ES-I3 (cell line): ENCODE measurements at regions not wholly inside any gene's neighbourhood (a gene's known extent, or its start where the extent isn't known, plus 50 kb on each side); places are given as distances from the start of the nearest gene placed in this dataset.
"Not testable (repeated sequence)": the region's sequence is repeated elsewhere in the genome, so short reads cannot be mapped to it uniquely, and the experiment has no call there.

Source experiments
- H3K36me3 ChIP-seq: 2 replicates; pipeline ENCODE4 v1.6.1; 2013; ENCODE audit warnings: mild to moderate bottlenecking, low read length, control low read depth, moderate library complexity; ENCODE audit not compliant: insufficient read depth
- H3K4me1 ChIP-seq: 2 replicates; pipeline ENCODE4 v1.6.1; 2013; ENCODE audit warnings: mild to moderate bottlenecking, control low read depth, low read length; ENCODE audit not compliant: insufficient read depth
- H3K9ac ChIP-seq: 2 replicates; pipeline ENCODE4 v1.6.1; 2013; ENCODE audit warnings: low read depth, mild to moderate bottlenecking, low read length, moderate library complexity
- H3K9me3 ChIP-seq: 2 replicates; pipeline ENCODE4 v1.6.1; 2013; ENCODE audit warnings: mild to moderate bottlenecking, low read length, moderate library complexity; ENCODE audit not compliant: control insufficient read depth, insufficient read depth

DNA sequence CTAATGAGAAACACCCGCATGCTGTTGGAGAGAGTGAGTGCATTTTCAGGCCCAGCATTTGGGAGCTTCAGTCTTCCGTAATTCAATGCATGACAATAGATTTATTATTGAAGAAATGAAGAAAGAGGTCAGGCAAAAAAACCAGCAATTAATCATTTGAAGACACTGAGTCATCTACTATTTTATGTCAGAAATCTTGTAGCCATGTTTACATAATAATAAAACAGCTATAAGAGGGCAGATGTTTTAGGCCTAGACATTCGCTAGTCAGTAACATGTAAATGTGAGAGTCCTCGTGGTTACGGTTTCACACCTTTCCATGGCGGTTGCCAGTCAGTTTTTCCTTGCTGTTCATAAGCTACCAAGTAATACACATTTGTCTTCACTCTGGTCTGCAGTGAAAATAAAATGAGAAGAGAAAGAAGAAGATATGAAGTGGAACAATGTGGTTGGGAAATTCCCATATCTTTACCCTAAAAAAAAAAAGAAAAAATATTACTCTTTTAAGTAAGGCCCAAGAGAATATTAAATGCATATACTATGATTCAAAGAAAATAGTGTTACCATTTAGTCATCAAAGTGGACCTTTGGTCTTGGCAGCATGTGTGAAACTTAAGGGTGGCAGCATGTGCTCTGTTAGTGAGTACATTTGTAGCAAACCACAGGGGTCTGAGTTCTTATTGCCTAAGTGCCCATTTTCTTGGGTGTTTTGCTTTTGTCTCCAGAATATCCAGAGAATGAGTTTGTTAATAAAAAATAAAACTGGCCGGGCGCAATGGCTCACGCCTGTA lies 140.5 kb upstream of the TBL1XR1 start:
- H3K9me3 ChIP-seq = no peaks in the 10 kb centered on the region
- H3K9ac ChIP-seq = no peak overlapping the region
- H3K4me1 ChIP-seq = no peaks in the 10 kb centered on the region; the same call in 1 of the 2 replicates
- H3K36me3 ChIP-seq = no peaks in the 10 kb centered on the region

DNA sequence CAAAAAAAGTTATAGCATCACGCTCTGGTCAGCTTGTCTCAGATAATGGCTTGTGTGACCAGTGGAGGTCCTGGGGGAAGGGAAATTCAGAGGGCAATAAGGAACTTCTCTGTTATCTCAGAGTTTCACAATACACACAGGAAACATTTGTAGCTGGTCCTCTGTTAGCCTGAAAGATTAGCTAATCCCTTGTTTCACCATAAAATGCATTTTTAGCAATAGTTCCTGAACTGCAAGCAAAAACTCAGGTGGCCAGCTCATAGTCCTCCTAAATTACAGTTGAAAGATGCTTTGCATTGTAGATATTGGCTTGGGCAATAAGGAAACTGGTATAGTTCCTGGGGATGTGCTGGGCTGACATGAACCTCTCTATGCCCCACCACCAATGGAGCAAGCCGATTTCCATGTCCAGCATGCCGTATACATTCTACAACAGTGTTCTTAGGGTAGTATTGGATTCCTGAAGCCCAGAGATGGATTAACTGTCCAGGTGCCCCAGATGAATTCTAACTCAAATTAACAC lies 141.5 kb upstream of the TBL1XR1 start:
- no peaks in the 10 kb centered on the region for H3K9me3 ChIP-seq
- no peaks in the 10 kb centered on the region for H3K36me3 ChIP-seq
- no peaks in the 10 kb centered on the region; the same call in 1 of the 2 replicates for H3K4me1 ChIP-seq
- H3K9ac ChIP-seq = no peak overlapping the region

DNA sequence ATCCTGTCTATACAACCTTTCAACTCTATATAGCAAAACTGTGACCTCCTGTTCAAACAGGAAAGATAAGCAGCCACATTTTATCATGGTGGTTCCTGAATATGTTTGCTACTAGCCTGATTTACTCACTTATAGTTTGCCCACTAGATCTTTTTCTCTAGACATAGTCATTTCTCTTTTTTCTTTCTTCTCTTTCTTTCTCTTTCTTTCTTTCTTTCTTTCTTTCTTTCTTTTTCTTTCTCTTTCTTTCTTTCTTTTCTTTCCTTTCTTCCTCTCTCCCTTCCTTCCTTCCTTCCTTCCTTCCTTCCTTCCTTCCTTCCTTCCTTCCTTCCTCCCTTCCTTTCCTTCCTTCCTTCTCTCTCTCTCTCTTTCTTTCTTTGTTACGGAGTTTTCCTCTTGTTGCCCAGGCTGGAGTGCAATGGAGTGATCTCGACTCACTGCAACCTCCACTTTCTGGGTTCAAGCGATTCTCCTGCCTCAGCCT lies 142.0 kb upstream of the TBL1XR1 start:
- H3K4me1 ChIP-seq, H3K9me3 ChIP-seq, H3K36me3 ChIP-seq, H3K9ac ChIP-seq: not testable (repeated sequence)

DNA sequence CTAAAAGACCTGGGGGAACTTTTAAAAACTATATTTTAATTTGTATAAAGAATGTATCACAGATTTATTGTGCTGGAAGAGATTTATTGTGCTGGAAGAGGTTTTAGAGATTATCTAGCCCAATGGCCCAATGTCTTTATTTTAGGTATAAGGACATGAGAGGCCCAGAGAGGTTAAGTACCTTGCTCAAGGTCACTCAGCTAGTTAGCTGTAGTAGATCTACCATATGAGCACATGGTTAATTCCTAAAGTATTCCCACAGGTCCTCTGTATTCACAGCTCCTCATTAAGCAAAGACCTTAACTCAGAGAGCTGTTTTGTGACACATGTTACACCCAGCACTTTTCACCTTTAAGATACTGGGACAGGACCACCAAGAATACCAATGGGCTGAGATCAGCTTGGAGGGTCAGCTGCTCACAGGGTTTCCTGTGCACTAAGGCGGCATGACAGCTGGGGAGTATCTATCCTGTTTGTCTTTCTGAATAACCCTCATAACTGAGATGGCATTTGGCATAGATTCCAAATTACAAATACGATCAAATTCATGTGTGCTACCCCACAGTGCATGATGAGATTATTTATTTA lies 143.1 kb upstream of the TBL1XR1 start:
- peaks cover 6% of the 10 kb centered on the region for H3K4me1 ChIP-seq

DNA sequence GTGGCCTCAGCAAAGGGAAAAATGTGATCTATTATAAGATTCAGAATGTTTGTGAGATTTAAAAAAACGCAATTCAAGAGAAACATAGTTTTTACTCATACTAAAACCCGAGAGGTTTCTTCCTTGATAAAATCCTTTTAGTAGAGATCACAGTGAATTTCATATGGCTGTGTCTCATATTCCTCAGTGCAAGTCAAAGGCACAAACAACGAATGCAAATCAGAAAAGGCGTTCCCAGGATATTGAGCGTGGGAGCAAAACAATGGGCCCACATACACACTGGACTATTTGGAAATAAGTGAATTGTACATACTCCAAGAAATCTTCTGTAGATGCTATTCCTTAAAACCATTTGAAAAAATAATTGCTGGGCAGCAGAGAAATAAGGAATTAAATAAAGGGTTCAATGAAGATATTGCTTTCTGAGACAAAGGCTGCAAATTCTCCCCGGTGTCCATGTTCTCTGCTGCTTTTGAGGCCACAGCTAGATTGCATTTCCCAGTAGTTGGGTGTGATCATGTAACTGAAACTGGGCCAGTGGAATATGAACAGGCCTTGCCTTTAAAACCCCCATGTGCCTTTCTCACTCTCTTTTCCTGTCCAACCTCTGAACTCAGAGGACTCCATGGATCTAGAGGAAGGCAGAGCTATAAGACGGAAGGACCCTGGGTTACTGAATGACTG lies 144.6 kb upstream of the TBL1XR1 start:
- H3K9ac ChIP-seq = no peak overlapping the region
- H3K36me3 ChIP-seq = no peaks in the 10 kb centered on the region

More for the DNA sequence above, 143.1 kb upstream of the TBL1XR1 start:
- Histone ChIP-seq H3K9ac (no peak overlapping the region), H3K9me3 (no peaks in the 10 kb centered on the region), H3K36me3 (no peaks in the 10 kb centered on the region)

DNA sequence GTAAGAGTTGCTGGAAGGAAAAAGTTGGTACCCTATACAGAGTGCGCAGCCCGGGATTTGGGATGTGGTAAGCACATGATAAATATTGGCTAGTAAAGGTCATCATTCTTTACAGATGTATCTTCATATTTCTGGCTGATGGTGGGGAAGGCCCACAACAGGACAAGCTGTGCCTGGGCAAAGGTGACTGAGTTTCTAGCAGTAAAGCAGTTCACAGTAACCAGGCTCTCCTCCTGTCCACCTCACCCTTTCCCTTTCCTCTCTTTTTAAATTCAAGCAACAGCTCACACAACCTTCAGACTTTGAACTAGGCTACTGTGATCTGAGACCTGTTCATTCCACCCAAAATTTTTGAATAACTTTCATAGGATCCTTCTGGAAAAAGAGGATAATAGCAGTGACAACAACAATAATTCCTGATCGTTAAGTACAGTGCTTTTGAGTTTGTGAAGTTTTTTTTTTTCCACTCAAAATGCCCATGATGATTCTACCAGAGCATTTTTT lies 145.9 kb upstream of the TBL1XR1 start:
- H3K36me3 ChIP-seq = no peaks in the 10 kb centered on the region
- no peaks in the 10 kb centered on the region for H3K9me3 ChIP-seq
- H3K4me1 ChIP-seq = peaks cover 16% of the 10 kb centered on the region
- H3K9ac ChIP-seq = no peak overlapping the region

More for the DNA sequence above, 144.6 kb upstream of the TBL1XR1 start:
- Histone ChIP-seq H3K4me1 (peaks cover 16% of the 10 kb centered on the region), H3K9me3 (no peaks in the 10 kb centered on the region)

DNA sequence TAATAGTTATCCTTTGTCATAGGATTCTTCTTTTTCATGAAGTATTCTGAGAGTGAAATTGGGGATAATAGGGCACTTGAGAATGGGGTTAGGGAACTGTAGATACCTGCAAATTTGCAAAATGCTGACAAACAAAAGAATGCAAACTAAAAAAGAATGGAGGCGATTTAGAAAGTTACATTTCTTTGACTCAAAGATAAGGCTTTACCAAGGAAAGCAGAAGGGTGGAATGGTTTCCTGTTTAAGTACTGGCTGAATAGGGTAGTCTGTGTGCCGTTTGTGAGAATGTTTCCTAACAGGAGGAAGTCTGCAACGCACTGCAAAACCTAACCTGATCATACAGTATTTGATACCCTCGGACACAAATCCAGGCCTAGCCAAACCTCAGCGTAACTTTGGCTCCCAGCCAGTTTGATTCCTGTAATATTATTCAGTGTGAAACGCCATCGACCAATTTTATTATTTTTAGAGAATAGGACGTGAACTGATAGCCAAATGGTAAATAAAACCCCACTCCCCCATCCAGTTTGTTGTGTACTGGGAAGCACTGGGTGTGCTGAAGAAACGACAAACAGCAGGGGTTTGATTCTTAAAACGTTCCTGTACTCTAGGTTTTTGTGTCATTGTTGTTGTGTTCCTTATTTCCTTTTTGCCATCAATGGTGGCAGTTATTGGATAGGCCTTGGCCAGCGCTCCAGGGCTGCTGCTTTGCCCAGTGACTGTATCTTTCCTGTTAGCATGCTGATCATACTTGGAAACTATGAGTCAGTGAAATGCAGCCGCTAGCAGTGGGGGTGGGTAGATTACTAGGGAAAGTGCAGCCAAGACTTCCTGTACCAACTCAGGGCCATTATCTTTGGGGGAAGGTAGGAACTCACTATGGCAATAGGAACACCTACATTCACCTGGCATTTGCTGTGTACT lies 148.0 kb upstream of the TBL1XR1 start:
- Histone ChIP-seq H3K4me1 (peaks cover 16% of the 10 kb centered on the region), H3K36me3 (no peaks in the 10 kb centered on the region), H3K9me3 (no peaks in the 10 kb centered on the region), H3K9ac (no peak overlapping the region; the same call in 1 of the 2 replicates)

DNA sequence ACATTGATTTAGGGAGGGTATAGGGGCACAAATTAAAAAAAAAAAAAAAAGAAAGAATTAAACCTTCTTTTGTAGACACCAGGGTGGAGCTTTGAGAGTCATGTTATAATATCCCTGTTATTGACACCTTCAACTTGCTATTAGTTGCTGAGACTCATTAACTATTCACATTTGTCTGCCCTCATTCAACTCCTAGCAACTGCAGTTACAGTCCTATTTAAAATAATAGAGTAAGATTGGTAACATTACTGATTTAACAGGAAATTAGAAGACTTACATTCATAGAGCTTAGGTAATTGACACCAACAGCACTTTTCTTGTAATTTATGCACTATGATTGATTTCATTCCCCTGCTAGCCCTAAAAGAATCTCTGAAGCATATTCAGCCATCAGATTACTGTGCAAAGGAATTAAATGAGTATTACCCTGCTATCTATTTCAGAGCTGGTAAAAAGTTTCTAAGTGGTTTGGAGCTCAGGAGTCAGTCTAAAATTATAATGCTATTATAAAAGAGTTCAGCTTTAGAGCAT lies 148.8 kb upstream of the TBL1XR1 start:
- peaks cover 16% of the 10 kb centered on the region for H3K4me1 ChIP-seq
- H3K9ac ChIP-seq = no peak overlapping the region
- H3K36me3 ChIP-seq = no peaks in the 10 kb centered on the region
- no peaks in the 10 kb centered on the region for H3K9me3 ChIP-seq

DNA sequence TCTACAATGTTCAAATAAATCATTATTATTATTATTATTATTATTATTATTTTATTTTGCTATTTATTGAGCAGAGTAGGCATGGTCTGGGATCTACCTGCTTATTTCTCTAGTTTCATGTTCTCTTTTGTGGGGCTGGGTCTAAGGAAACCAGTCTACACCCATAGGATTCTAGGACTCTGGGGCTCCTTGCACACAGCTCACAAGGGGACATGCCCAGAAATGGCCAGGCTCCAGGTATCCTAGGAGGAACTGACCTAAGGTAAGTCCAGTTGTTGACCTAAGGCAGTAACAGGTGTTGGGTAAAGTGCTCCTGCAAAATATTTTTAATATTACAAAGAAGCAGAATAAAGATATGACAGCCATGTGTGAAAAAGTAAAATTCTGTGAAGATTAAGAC lies 149.6 kb upstream of the TBL1XR1 start:
- Histone ChIP-seq H3K9me3 (no peaks in the 10 kb centered on the region), H3K9ac (no peak overlapping the region), H3K36me3 (no peaks in the 10 kb centered on the region), H3K4me1 (peaks cover 16% of the 10 kb centered on the region)

DNA sequence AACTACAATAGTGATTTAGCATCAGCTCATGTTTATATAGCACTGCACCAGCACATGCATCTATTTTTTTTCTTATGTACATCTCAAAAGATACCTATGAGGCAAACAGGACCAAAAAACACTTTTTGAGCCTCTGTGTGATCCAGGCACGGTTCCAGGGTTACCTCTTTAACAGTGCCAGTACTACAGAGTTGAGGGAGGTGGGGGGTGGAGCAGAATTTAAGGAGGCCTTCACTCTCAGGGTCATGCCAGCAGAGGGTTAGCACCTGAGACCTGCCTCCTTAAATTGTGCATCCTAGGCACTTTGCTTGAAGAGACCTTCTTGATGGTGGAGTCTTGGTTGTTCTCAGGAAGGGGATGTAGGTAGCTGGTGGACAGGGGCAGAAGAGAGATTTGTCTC lies 150.3 kb upstream of the TBL1XR1 start:
- Histone ChIP-seq H3K9me3 (no peaks in the 10 kb centered on the region), H3K4me1 (peaks cover 16% of the 10 kb centered on the region), H3K36me3 (no peaks in the 10 kb centered on the region), H3K9ac (no peak overlapping the region)

DNA sequence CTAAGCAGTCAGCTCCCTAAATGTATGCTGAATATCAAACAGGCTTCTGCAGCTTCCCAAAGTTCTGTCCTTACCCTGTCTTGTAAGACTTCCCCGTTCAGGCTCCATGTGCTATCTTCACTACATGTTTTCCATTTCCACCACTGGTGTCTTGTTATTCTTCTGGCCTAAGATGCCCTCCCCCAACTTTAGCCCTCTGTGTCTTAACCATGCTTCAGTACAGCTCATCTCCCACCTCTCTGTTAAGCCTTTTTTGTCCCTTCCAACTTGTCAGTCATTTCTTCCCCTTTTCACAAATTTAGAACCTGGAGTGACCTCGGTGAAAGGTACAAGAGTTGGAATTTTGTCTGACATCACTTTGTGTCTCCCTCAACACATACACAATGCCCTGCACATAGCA lies 151.7 kb upstream of the TBL1XR1 start:
- peaks cover 16% of the 10 kb centered on the region for H3K4me1 ChIP-seq
- no peaks in the 10 kb centered on the region for H3K9me3 ChIP-seq
- no peaks in the 10 kb centered on the region for H3K36me3 ChIP-seq
- H3K9ac ChIP-seq = no peak overlapping the region

DNA sequence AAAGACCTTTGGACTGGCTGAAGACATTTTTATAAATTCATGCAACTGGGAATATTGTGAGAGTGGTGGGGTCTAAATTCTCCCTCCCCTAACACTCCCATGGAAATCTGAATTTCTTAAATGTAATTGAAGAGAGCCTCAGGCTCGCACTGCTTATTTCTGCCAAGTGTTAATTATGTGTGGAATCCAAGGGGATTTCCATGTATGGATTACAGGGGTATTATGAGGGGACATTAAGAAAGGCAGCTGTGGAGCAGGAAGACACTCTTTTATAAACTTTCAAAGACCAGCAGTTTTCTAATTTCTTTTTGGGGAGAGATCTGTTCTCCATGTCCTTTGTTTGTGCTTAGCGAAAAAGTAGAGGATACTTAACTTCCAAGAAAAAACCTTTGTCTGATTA lies 152.1 kb upstream of the TBL1XR1 start:
- H3K4me1 ChIP-seq = peaks cover 16% of the 10 kb centered on the region
- no peak overlapping the region for H3K9ac ChIP-seq
- no peaks in the 10 kb centered on the region for H3K36me3 ChIP-seq
- H3K9me3 ChIP-seq = no peaks in the 10 kb centered on the region

DNA sequence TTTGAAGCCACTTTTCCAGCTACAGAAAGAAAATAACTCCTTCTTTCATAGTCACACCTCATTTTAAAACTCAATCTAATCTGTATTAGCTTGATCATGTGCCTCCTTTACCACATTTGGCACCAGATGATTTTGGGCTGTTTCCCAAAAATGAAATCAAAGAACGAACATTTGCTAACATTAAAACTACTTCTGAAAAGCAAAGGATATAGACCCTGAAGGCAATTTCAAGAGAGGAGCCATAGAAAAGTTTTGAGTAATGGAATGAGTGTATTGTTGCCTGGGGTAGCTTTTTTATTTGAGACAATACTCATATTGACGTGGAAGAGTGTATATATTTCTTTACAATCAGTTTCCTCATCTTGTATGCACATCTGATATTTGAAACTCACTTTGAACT lies 152.8 kb upstream of the TBL1XR1 start:
- Histone ChIP-seq H3K4me1 (peaks cover 12% of the 10 kb centered on the region), H3K9me3 (no peaks in the 10 kb centered on the region), H3K9ac (no peak overlapping the region), H3K36me3 (no peaks in the 10 kb centered on the region)
